HG03460 (cell line): ENCODE measurements at regions not wholly inside any gene's neighbourhood (a gene's known extent, or its start where the extent isn't known, plus 50 kb on each side); places are given as distances from the start of the nearest gene placed in this dataset.

Experiments used
- ATAC-seq: cut with Tn5 transposase; IDR thresholded peaks from one replicate; pipeline ENCODE4 v1.9.1; 2021; ENCODE audit not compliant: unreplicated experiment

DNA sequence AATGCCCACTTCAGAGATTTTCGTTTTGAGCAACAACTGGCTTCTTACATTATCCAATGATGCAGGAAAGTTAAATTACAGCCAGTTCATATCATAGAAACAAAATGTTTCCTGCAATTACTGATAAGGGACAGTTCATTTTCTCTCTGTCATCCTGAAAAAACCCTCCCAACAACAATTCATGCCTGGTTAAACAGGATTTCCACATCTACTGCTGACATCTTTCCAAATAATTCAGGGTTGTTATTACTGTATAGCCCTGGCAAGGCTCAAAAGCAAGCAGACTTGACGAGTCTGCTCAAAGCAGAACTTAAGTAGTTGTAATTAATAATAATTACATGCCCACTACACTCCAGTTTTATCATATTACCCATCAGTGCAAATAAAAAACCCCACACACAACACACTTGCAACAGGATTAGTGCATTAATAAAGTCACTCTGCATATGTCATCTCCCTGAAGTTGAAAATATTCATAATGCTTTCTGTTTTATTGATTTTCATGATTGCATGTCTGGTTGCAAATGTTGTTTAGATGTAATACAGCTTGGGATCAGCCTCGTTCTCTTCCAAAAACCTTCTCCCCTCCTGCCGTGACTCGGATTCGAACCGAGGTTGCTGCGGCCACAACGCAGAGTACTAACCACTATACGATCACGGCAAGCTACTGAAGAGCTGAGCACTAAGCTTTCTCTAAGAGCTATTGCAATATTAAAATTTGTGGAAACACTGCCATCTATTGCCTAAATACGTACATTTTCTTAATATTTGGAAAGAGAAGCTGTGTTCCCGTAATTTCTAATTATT lies 119.6 kb upstream of the NFIB start:
- no peak for ATAC-seq

DNA sequence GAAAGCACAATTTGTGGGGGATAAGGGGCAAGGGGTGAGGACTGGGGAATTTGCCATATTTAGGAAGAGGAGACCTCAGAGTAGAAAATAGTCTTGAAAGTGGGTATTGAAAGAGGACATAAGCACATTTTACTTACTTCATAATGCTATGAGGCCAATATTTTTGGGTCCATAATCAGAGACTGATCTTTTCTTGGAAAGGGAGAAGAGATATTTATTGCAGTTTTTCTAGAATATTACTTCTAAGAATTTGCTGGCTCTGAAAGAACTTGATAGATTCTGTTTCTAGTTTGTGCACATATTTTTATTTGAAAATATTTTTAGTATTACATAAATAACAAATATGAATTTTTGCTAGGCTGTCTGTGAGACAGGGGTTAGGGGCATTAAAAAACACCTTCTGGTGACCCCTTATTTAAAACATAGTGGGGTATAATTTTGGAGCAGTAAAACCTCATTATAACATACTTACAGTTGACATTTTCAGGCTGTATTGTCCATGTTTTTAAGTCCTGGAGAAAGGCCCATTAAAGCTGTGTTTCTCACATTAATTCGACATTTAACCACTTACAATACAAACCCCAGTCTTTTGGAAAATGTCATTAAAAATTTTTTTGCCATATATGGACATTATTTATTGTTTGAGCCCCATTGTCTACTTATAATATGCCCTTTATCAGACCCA lies 118.9 kb upstream of the NFIB start:
- no peak for ATAC-seq

DNA sequence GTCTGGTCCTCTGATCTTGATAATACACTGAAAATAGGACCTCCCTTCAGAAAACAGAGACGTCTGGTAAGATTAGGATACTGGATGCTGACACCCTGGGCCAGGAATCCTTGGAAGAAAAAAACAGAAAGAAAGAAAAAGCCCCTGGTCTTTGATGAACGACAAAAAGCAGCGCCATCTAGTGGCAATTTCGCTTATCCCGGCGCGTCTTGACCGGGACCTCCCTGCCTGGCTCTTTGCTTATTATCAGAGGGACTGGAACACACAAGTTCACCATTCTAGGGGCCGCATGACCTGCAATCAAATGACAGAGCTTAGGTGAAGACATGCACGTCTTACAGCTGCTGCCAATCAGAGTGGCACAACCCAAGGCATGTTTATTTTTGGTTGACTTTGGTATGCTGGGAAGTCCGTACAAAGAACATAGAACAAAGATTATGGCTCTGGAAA lies 114.9 kb upstream of the NFIB start:
- no peak for ATAC-seq

DNA sequence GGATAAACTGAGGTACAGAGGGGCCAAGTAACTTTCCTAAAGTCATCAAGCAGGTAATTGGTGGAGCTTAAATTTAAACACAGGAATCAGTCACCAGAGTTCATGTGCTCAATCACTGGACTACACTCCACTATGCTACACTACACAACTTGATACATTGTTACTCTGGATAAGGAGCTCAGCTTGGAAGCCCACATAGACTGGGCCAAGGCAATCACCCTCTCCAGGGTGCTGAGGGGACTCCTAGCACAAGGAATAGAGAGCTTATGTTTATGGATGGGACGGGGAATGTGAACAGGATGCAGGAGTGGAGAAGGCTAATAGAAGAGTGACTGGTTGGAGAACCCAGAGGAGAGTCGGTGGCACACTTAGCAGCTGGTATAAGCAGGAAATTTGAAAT lies 113.5 kb upstream of the NFIB start:
- no peak for ATAC-seq

GRCh38 chr9:14424983-14425382 lies 111.0 kb upstream of the NFIB start:
- no peak for ATAC-seq

- ATAC-seq = no peak
Measured at GRCh38 chr9:14424289-14424688, 110.3 kb upstream of the NFIB start.

DNA sequence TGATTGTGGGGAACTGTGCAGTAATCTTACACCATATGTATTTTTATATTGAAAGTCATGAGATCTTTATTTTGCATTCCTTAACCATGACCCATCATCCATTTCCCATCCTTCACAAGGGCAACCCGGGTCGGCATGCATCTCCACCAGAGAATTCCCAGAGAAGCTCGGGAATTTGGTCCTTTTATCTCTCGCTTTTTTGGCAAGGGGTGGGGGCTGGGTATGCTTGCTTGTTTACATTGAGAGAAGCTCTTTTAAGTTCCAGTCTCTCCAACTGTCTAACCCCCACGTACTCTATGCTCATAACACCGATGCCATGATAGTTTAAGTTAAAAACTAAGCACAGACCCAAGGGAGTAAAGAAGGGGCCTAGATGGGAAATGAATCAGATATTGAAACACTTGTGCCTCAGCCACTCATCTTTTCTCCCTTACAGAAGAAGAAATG lies 109.9 kb upstream of the NFIB start:
- ATAC-seq = no peak

DNA sequence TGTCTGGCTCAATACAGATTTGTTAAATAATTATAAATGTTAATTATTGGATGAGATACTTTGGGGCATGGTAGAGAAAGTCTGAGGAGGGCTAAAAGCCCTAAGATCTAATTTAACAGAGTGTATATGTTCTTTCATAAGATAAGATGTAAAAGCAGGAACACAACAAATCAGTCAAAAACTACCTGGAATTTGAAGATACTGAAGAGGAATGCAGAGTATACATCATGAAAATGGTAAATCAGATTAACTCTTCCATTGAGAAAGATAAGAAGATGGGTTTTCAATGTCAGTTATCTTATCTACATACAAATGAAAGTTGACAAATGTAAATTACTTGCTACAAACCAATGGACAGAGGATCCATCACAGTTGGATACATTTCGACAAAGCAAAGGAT lies 107.3 kb upstream of the NFIB start:
- ATAC-seq = no peak

- no peak for ATAC-seq
Measured at GRCh38 chr9:14418941-14419937, 105.3 kb upstream of the NFIB start.

DNA sequence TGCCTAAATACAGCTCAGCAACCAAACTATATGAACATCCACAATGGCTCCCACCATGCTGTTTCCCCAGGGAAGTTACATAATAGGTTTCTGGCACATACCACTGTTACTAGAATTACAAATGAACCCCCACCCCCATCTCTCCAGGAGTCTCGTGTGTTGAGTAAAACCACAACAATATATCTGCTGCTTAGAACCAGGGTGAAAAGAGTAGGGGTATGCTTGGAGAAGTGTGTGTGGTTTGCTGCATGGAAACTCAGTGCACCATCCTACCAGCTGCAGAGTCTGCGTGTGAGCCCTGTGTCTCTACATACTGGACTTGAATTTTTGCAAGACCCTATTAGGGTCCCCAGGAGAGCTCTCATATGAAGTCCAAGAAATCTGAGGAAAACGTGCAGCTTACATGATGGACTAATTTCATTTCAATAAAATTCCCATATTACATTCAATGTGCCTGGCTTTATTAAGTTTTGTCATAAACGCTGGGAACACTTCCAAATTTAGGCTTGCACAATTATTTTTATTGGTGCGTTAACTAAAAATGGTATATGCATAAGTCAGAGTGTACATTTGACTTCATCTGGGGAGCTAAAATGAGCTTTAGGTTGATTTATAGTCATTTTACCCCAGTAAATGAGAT lies 104.5 kb upstream of the NFIB start:
- no peak for ATAC-seq

- no peak for ATAC-seq
Measured at GRCh38 chr9:14417237-14417636, 103.3 kb upstream of the NFIB start.

- ATAC-seq = no peak
Measured at GRCh38 chr9:14415947-14416346, 102.0 kb upstream of the NFIB start.

- ATAC-seq = no peak
Measured at GRCh38 chr9:14413812-14414211, 99.9 kb upstream of the NFIB start.

DNA sequence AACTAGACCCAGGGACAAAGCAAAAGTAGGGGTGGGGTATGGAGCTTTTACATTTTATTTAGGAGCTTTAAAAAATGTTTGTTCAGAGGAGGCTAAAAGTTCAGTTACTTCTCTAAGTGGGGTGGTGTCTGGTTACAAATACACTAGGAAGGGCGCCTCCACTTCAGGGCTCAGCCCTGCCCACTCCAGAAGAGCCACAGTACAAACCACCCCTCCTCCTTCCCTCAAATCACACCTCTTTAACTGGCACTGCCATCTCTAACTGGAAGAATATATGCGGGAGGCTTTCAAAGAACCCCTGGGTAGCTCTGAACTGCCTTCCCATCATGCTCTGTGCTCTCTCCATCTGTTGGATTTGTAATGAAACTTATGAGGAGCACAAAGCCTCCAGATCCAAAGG lies 98.8 kb upstream of the NFIB start:
- no peak for ATAC-seq

DNA sequence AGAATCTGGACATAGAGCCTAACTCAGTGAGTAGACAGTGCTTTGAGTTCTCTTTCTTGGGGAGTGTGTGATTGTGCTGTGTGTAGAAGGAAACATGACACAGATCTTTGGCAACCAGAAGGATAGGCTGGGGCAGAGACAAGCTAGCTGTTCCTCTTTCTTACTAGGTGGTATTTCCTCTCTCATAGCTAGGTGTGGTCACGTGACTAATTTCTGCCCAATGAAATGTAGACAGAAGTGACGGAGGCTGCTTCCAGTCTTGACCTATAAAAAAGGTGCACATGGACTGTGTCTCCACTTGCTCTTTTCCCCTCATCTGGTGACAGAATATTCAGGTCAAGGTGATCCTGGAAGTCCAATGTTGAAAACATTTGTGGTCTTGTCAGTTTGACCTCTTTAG lies 92.5 kb upstream of the NFIB start:
- ATAC-seq = no peak

GRCh38 chr9:14405176-14405706 lies 91.3 kb upstream of the NFIB start:
- ATAC-seq = no peak

DNA sequence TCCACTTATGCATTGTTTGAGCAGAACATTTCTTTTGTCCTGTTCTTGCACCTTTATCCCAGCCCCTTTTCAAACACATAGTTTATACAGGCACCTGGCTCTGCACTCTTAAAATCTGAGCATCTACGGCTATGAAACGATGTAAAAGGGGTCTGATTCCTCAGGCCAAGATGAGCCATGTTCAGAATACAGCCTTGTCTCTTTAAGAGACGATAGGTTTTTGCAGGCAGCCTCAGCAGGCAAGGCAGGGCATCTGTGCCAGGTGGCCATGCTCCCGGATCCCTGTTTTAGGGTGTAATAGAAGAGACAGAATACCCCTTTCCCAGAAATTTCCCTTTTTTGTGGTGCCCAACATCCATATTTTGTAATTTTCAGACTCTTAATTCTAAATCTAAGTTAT lies 89.1 kb upstream of the NFIB start:
- ATAC-seq = no peak

DNA sequence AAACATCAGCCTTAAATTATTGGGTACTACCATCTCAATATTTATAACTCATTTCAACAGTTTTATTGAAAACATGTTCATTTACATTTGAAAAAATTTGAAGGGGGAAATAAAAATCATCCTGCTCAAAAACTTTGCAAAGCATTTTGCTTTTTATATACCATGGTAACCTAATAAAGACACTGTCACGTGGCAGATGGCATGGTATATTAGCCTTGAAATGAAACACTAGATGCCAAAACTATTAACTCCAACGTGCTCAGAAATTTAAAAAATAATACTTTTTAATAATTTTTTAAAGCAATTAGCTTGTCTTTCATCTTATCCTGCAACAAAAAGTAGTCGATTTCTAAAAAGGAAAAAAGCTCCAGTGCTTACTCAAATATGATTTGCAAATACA lies 88.6 kb upstream of the NFIB start:
- ATAC-seq = no peak

DNA sequence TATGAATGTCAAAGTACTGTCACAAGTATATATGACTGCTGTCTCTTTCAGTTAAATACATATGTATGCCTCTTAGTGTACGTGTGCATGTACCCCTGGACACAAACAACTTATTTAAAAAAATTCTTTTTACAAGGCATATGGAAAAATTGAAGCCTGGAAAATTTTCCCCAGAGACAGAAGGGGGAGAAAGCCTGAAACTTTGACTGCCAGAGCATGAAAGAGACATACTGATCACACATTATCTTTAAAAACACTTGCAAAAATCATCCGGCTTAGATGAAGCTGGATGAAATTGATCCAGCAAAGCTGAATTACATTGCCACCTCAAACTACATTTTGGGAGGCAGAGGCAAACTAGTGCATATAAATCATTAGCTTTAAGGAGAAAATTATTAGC lies 88.0 kb upstream of the NFIB start:
- no peak for ATAC-seq

DNA sequence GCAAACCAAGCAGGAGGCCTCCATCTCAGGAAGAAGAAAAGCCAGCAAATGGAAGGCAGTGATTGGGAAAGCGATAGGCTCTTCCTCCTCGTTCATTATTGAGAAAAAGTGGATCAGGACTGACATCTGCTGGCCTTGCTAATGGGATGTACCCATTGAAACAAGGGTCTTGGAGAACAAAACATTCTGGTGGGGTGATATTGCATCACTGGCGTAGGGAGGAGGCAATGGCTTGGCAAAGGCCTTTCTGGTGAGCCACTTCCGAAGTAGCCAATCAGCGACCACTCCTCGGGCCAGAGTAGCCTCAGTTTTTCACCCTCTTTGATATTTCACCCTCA lies 86.7 kb upstream of the NFIB start:
- no peak for ATAC-seq
